ENCODE measurements at regions not wholly inside any gene's neighbourhood (a gene's known extent, or its start where the extent isn't known, plus 50 kb on each side); places are given as distances from the start of the nearest gene placed in this dataset.

GRCh38 chr11:80916173-80916798 lies 1475.5 kb upstream of the TENM4 start:
- intact Hi-C loops (cut with micrococcal nuclease), result no loop called here
- Mint-ChIP-seq H3K4me1 (ENCODE audit: insufficient read depth, unreplicated experiment) (peaks cover 2% of the 10 kb centered on the region), H3K4me3 (ENCODE audit: unreplicated experiment) (no peak overlapping the region), H3K27ac (ENCODE audit: low read depth, unreplicated experiment) (no peak overlapping the region), H3K36me3 (ENCODE audit: insufficient read depth, unreplicated experiment) (no peaks in the 10 kb centered on the region), H3K9me3 (ENCODE audit: unreplicated experiment) (peaks cover 7% of the 10 kb centered on the region), H3K27me3 (ENCODE audit: insufficient read depth, unreplicated experiment) (no peaks in the 10 kb centered on the region)
- no peak for DNase-seq (ENCODE audit: unreplicated experiment)
- no peak for TF ChIP-seq CTCF (IDR thresholded peaks at IDR 0.05; ENCODE audit: unreplicated experiment)
- POLR2A ChIA-PET, result interaction anchor here (0.7 to 1.5 kb wide), 7 partner anchors 8 to 1497 kb away, joined by 3 to 9 read pairs (median 3); no protein-coding TSS in a partner anchor
- no TSS peak for BruUV-seq (replicated peaks)
- CTCF ChIA-PET, result interaction anchor here (0.8 kb wide), 1 partner anchor 24 kb away, joined by 3 read pairs; no protein-coding TSS in a partner anchor

DNA sequence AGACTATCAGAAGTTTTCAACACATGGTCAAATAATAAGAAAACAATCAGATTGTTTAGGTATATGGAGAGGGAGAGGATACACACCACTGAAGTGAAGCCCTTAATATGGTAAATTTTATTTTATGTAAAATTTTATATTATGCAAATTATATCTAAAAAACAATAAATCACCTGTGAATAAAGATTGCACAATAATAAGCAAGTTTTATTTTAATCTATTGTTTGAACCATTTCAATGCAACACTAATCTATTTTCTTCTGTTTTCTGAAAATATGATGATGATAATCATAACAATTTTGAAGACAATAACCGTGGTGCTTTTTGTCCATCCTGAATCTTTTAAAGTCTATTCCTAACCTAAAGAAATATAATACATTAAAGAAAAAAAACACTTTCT lies 1473.5 kb upstream of the TENM4 start:
- intact Hi-C loops (cut with micrococcal nuclease), result no loop called here
- no peak overlapping the region for H3K27ac Mint-ChIP-seq (ENCODE audit: low read depth, unreplicated experiment)
- CTCF ChIA-PET, result interaction anchor here (1.2 kb wide), 1 partner anchor 12 kb away, joined by 3 read pairs; no protein-coding TSS in a partner anchor
- no TSS peak for BruUV-seq (replicated peaks)
- POLR2A ChIA-PET, result no interaction called here
- H3K4me3 Mint-ChIP-seq (ENCODE audit: unreplicated experiment), result no peak overlapping the region
- no peak for DNase-seq (ENCODE audit: unreplicated experiment)
- peaks cover 7% of the 10 kb centered on the region for H3K9me3 Mint-ChIP-seq (ENCODE audit: unreplicated experiment)
- H3K36me3 Mint-ChIP-seq (ENCODE audit: insufficient read depth, unreplicated experiment), result no peaks in the 10 kb centered on the region
- TF ChIP-seq CTCF (IDR thresholded peaks at IDR 0.05; ENCODE audit: unreplicated experiment), result no peak
- no peaks in the 10 kb centered on the region for H3K27me3 Mint-ChIP-seq (ENCODE audit: insufficient read depth, unreplicated experiment)
- H3K4me1 Mint-ChIP-seq (ENCODE audit: insufficient read depth, unreplicated experiment), result no peaks in the 10 kb centered on the region

DNA sequence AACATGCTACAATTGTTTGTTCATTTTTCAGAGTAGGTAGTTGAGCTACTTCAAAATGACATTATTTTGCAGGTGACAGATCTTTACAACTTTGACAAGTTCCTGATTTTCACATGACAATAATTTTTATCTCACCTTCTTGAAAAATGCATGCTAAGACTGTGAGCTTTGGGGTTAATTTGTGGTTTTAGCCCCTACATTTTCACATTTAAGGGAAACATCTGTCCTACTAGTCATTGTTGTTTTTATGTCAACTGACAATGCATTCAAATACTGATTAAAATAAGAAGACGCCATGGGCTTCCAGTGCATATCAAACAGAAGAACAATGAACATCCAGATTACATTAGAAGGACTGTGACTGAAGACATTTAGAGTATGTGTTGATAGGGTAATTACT lies 1470.8 kb upstream of the TENM4 start:
- no peak for DNase-seq (ENCODE audit: unreplicated experiment)
- ChIA-PET POLR2A (no interaction called here), CTCF (interaction anchor here (0.6 to 1.2 kb wide), 3 partner anchors 9 to 765 kb away, joined by 3 to 4 read pairs (median 3); no protein-coding TSS in a partner anchor)
- Mint-ChIP-seq H3K27ac (ENCODE audit: low read depth, unreplicated experiment) (no peak overlapping the region), H3K9me3 (ENCODE audit: unreplicated experiment) (peaks cover 7% of the 10 kb centered on the region), H3K36me3 (ENCODE audit: insufficient read depth, unreplicated experiment) (no peaks in the 10 kb centered on the region), H3K27me3 (ENCODE audit: insufficient read depth, unreplicated experiment) (no peaks in the 10 kb centered on the region), H3K4me3 (ENCODE audit: unreplicated experiment) (no peak overlapping the region), H3K4me1 (ENCODE audit: insufficient read depth, unreplicated experiment) (no peaks in the 10 kb centered on the region)
- no TSS peak for BruUV-seq (replicated peaks)
- intact Hi-C loops (cut with micrococcal nuclease), result no loop called here
- TF ChIP-seq CTCF (IDR thresholded peaks at IDR 0.05; ENCODE audit: unreplicated experiment), result no peak

DNA sequence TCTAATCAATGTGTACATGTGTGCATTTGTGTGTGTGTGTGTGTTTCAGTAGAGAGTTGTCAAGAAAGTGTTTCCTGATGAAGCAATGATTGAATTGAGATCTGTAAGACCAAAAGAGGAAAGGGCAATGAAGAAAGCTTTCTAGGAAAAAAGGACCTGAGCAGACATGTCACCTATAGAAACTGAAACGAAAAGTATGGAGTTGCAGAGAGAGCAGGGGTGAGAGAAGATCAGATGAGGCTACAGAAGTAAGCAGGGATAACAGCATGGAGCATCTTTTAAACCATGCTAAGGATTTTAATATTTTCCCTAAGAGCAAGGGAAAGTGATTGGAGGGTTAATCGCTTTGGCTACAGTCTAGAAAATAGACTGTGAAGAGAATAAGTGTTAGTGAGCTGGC lies 1459.4 kb upstream of the TENM4 start:
- Mint-ChIP-seq H3K27me3 (ENCODE audit: insufficient read depth, unreplicated experiment) (no peaks in the 10 kb centered on the region), H3K4me3 (ENCODE audit: unreplicated experiment) (no peak overlapping the region), H3K4me1 (ENCODE audit: insufficient read depth, unreplicated experiment) (peaks cover 24% of the 10 kb centered on the region), H3K27ac (ENCODE audit: low read depth, unreplicated experiment) (no peak overlapping the region), H3K36me3 (ENCODE audit: insufficient read depth, unreplicated experiment) (no peaks in the 10 kb centered on the region), H3K9me3 (ENCODE audit: unreplicated experiment) (no peaks in the 10 kb centered on the region)
- DNase-seq (ENCODE audit: unreplicated experiment), result no peak
- no peak for TF ChIP-seq CTCF (IDR thresholded peaks at IDR 0.05; ENCODE audit: unreplicated experiment)
- intact Hi-C loops (cut with micrococcal nuclease), result no loop called here
- ChIA-PET CTCF (no interaction called here), POLR2A (interaction anchor here (0.6 to 1.5 kb wide), 3 partner anchors 20 to 424 kb away, joined by 3 to 7 read pairs (median 5); no protein-coding TSS in a partner anchor)
- no TSS peak for BruUV-seq (replicated peaks)

All from MCF 10A (cell line).